Activated T-cell treated with anti-CD3 and anti-CD28 coated beads, Interleukin-2, amount 50 U/mL, for 1 hour (primary cell): ENCODE measurements at regions not wholly inside any gene's neighbourhood (a gene's known extent, or its start where the extent isn't known, plus 50 kb on each side); places are given as distances from the start of the nearest gene placed in this dataset.
A peak's percentile ranks its signal among the peaks of the same experiment; 100 is the strongest.

Experiments used
- DNase-seq: peaks from one replicate; pipeline ENCODE4 v3.0.0-alpha.2; 2020

DNA sequence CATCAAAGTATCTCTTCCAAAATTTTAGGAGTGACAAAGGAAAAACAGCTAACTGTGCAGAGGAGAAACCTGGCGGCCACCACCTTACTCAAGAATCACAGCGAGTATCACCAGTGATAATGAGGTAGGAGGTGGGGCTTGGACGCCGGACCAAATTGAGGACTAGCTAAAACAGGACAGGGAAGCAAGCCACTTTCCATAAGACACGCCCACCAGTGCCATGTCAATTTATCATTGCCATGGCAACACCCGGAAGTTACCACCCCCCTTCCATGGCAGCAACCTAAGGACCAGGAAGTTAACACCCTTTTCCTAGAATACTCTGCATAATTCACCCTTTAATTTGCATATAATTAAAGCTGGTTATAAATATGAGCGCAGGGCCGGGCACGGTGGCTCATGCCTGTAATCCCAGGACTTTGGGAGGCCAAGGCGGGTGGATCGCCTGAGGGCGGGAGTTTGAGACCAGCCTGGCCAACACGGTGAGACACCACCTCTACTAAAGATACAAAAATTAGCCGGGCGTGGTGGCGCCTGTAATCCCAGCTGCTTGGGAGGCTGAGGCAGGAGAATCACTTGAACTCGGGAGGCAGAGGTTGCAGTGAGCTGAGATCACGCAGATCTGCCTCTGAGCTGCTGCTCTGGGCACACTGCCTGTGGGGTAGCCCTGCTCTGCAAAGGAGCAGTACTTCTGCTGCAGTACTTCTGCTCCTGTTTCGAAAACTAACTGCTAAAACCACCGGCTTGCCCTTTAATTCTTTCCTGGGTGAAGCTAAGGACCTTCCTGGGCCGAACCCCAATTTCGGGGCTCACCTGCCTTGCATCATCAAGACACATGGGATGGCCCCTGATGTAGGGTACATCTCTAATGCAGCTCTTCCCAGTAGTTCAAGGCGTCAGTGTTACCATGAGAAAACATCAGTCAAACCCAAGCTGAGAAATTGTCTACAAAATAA is 116.7 kb downstream of the HMX1 start:
- no peak for DNase-seq

DNA sequence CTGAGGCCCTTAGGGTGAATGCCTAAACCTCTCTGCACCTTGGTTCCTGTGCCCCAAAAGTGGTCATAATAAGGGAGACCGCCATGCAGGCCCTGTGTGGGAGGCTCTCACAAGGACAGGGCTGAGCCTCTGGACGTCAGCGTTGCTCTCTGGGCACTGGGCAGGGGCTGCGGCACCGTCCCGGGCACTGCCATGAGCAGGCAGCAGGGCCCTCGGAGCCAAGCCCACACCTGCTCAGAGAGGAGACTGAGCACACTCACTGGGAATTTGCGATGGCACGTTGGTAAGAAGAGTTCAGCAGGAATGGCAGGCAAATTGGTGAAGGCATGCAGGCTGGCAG is 123.4 kb downstream of the HMX1 start:
- peak; percentile 4 for DNase-seq

GRCh38 chr4:8747467-8748235 is 124.0 kb downstream of the HMX1 start:
- peak; percentile 4 for DNase-seq

DNA sequence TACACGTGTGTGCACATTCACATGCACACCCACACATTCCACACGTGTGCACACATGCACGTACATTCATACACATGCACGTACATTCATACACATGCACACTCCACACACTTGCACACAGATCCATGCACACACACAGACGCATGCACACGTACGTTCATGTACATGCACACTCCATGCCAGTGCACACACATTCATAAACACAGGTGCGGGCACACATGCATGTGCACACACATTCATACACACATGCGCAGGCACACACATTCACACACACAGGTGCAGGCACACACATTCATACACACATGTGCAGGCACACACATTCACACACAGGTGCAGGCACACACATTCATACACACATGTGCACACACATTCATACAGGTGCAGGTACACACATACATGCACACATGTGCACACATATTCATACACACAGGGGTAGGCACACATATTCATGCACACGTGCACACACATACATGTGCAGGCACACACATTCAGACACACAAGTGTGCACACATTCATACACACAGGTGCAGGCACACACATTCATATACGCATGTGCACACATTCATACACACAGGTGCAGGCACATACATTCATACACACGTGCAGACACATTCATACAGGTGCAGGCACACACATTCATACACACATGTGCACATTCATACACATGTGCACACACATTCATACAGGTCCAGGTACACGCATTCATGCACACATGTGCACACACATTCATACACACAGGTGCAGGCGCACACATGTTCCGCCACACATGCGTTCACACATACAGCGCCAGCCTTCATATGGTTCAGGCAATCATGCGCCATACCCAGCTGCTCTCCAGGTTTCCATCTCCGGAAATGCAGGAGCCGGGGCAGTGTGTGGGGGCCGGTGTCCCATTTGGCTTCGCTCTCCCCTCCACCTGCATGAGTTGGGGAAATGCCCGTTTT is 124.8 kb downstream of the HMX1 start:
- peak; percentile 5 for DNase-seq

DNA sequence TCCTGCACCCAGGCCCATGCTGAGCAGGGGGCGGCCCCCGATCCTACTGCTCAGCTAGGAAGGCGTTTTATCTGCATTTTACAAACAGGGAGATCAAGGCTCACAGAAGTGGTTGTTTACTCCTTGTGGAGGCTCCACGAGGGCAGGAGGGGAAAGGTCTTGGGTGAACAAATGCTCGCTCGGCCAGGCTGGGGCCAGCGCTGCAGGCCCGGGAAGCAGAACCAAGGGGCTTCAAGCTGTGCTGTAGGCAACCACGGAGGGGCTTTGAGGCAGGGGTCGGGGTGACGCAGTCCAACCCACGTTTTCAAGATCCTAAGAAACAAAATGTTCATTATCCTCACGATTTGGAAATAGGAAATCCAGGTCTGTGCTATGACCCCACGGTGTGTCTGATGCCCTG is 125.8 kb downstream of the HMX1 start:
- DNase-seq = no peak

- DNase-seq = no peak
Observed at GRCh38 chr4:8745005-8745790, 126.4 kb downstream of the HMX1 start.

GRCh38 chr4:8744083-8744805 is 127.4 kb downstream of the HMX1 start:
- DNase-seq = no peak

DNA sequence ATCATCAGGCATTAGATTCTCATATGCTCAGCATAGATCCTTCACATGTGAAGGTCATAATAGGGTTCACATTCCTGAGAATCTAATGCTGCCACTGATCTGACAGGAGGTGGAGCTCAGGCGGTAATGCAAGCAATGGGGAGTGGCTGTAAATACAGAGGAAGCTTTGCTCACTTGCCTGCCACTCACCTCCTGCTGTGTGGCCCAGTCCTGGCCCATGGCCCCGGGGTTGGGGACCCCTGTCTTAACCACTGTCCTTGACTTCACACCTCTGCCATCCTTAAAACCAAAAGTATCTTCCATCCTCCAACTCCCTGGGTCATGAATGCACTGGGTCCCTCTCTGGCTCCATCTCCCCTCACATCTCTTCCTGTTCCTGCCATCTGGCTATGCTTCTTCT is 129.1 kb downstream of the HMX1 start:
- no peak for DNase-seq

DNA sequence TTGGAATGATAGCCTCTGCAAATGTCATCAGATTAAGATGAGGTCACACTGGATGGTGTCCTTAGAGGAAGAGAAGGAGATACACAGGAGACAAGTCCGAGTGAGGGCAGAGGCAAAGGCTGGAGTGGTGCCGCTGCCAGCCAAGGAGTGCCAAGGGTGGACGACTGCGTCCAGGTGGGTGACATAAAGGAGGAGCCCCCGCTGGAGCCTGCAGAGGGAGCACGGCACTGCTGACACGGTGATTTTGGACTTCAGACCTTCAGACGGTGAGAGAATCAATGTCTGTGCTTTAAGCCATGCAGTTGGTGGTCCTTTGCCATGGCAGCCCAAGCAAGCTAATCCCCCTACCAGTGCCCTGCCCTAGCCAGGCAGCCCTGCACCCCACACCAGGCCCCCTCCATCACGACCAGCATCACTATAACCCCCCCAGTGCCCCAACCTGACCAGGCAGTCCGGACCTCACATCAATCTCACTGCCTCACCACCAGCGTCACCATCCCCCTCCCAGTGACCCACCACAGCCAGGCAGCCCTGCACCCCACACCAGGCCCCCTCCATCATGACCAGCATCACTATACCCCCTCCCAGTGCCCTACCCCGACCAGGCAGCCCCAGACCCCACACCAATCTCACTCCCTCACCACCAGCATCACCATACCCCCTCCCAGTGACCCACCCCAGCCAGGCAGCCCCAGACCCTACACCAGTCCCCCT is 130.0 kb downstream of the HMX1 start:
- DNase-seq = no peak

GRCh38 chr4:8740666-8741395 is 130.8 kb downstream of the HMX1 start:
- no peak for DNase-seq

- no peak for DNase-seq
Observed at GRCh38 chr4:8739820-8740665, 131.6 kb downstream of the HMX1 start.

DNA sequence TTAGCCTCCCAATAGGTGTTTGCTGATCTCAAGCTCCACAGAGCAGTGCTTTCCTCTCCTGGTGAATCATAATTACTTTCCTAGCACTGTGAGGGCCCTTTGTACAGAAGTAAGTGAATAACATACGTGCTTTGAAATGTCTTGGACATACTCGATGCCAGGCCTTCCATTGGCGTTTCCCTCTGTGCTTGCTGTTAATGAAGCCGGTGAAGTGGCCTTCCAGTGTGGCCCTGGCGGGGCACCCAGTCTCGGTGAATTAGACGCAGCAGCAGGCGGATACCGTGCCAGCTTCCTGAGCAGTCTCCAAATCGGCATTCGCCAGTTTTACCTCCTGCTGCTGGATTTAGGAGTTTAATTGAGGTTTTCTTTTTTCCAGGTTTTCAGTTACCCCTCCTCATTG is 132.3 kb downstream of the HMX1 start:
- DNase-seq = no peak

DNA sequence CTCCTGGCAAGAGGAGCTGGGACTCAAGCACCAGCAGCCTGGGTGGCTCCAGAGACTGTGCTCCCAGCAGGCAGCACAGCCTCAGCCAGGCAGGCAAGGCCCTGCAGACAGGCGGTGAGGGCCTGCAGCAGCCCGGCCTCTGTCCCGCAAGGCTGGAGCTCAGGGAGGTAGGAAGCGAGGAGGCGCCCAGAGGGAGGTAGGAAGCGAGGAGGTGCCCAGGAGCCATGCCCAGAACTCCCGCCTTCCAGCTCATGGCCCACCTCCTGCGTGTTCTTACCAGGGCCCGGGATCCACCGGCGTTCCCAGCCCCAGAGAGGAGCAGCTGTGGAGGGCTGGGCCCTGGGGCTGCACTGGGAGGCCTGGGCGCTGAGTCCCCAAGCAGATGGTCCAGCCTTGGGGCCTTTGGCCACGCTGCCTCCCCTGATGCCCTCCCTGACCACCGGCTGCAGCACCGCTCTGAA is 133.1 kb downstream of the HMX1 start:
- no peak for DNase-seq

- DNase-seq = no peak
Observed at GRCh38 chr4:8737601-8738279, 133.9 kb downstream of the HMX1 start.

- DNase-seq = no peak
Observed at GRCh38 chr4:8737075-8737474, 134.6 kb downstream of the HMX1 start.

- no peak for DNase-seq
Observed at GRCh38 chr4:8736090-8736825, 135.4 kb downstream of the HMX1 start.

DNA sequence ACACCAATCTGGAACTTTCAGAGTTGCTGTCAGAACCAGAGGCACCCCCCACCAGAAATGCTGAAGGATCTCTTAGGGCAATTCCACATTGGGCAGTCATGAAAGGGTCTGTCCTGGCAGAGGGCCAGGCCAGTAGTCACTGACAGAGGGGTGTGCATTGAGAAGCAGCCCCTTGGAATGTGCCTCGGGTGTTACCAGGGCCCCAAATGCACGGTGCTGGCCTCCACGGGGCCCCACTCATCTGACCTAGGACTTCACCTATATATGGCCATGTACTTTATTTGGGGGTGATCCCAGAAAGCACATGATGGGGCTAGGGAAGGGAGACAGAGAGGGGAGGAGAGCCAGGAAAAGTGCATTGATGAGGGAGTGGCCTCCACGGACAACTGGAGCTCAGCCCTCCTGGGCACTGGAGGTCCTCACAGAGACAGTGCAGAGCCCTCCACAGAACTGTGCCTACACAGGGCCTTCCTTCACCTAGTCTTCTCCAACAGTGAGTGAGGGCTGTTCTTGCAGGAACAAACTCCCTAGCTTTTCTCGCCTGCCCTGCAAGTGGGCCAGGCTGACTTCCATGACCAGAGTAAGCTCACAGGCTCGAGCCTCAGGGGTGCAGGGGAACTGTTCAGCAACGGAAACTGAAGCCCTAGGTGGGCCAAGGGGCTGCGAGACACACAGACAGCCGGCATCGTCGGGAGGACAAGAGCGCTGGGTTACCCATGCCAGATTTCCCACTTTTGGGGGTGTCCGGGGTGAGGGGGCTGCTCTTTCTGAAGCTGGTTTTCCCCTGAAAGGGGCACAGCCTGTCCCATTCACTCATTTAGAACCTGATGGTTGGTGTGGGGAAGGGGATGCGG is 136.2 kb downstream of the HMX1 start:
- no peak for DNase-seq
